ENCODE measurements at regions not wholly inside any gene's neighbourhood (a gene's known extent, or its start where the extent isn't known, plus 50 kb on each side); places are given as distances from the start of the nearest gene placed in this dataset.

DNA sequence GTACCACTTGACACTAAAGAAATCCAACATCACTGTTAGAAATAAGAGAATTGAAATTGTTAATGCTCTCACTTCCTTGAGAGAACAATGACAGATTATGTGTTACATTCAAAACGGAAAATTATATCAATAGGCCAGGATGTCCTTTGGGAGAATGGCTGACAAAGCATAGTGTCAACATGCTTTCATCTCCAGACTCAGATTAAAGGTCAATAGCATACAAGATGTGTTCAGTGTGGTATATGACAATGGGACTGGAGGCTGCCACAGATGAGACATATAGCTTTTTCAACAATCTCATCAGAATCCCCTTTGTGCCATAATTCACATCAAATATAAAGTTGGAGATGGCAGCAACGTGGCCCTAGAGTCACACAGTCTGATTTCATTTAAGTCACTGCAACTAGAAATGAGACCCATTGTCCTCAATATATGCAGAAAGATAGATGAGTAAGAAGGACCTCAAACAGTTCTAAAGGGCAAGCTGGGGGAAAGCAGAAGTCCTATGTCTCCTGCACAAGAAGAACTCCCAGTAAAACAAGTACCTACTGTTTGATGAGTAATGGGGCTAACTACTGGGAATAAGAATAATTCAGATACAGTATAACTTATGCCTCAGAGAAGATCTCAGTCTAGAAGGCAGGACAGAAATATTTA lies 327.9 kb downstream of the TTLL7 start:
- H3K9me3 Mint-ChIP-seq, result peaks cover 4% of the 10 kb centered on the region
- no peak overlapping the region for H3K27ac Mint-ChIP-seq
- Histone ChIP-seq H3K4me3 (ENCODE audit: low read length) (no peak overlapping the region), H3K36me3 (ENCODE audit: insufficient read depth, low read length) (no peaks in the 10 kb centered on the region), H3K4me1 (ENCODE audit: insufficient read depth, low read length) (no peaks in the 10 kb centered on the region), H3K9me3 (ENCODE audit: control insufficient read depth in 1 of 2, insufficient read depth in 1 of 2, low read length in 2 of 2) (peaks cover 0 to 4% of the 10 kb centered on the region in 2 experiments), H3K27ac (ENCODE audit: low read depth in 1 of 2, low read length in 2 of 2) (no peak overlapping the region), H3K27me3 (ENCODE audit: control insufficient read depth in 1 of 2, insufficient read depth in 2 of 2, low read length in 2 of 2) (no peaks in the 10 kb centered on the region)
- POLR2A ChIA-PET, result no interaction called here
- H3K4me3 Mint-ChIP-seq, result no peak overlapping the region
- CTCF ChIA-PET, result no interaction called here
- H3K4me1 Mint-ChIP-seq (ENCODE audit: low read depth), result no peaks in the 10 kb centered on the region
- intact Hi-C loops (cut with DNase I, micrococcal nuclease), result no loop called here
- no peaks in the 10 kb centered on the region for H3K27me3 Mint-ChIP-seq
- ATAC-seq (ENCODE audit: poor library complexity), result no peak
- no peak for TF ChIP-seq CTCF (IDR thresholded peaks at IDR 0.05)
- no peak for DNase-seq
- no peaks in the 10 kb centered on the region for H3K36me3 Mint-ChIP-seq (ENCODE audit: low read depth)

GRCh38 chr1:83641796-83642443 lies 357.0 kb downstream of the TTLL7 start:
- no peaks in the 10 kb centered on the region for H3K27me3 Mint-ChIP-seq
- CTCF ChIA-PET, result no interaction called here
- no peak overlapping the region for H3K4me3 Mint-ChIP-seq
- POLR2A ChIA-PET, result no interaction called here
- H3K27me3 ChIP-seq (ENCODE audit: control insufficient read depth in 1 of 2, insufficient read depth in 2 of 2, low read length in 2 of 2), result no peaks in the 10 kb centered on the region
- H3K27ac Mint-ChIP-seq, result no peak overlapping the region
- H3K9me3 ChIP-seq (ENCODE audit: control insufficient read depth in 1 of 2, insufficient read depth in 1 of 2, low read length in 2 of 2), result no peaks in the 10 kb centered on the region
- H3K4me3 ChIP-seq (ENCODE audit: low read length), result no peak overlapping the region
- intact Hi-C loops (cut with DNase I, micrococcal nuclease), result no loop called here
- DNase-seq (no peak), ATAC-seq (ENCODE audit: poor library complexity) (no peak)
- H3K36me3 Mint-ChIP-seq (ENCODE audit: low read depth), result no peaks in the 10 kb centered on the region
- no peaks in the 10 kb centered on the region for H3K4me1 ChIP-seq (ENCODE audit: insufficient read depth, low read length)
- no peak for TF ChIP-seq CTCF (IDR thresholded peaks at IDR 0.05)
- H3K4me1 Mint-ChIP-seq (ENCODE audit: low read depth), result peaks cover 11% of the 10 kb centered on the region
- H3K36me3 ChIP-seq (ENCODE audit: insufficient read depth, low read length), result no peaks in the 10 kb centered on the region
- H3K27ac ChIP-seq (ENCODE audit: low read depth in 1 of 2, low read length in 2 of 2), result no peak overlapping the region
- no peaks in the 10 kb centered on the region for H3K9me3 Mint-ChIP-seq

DNA sequence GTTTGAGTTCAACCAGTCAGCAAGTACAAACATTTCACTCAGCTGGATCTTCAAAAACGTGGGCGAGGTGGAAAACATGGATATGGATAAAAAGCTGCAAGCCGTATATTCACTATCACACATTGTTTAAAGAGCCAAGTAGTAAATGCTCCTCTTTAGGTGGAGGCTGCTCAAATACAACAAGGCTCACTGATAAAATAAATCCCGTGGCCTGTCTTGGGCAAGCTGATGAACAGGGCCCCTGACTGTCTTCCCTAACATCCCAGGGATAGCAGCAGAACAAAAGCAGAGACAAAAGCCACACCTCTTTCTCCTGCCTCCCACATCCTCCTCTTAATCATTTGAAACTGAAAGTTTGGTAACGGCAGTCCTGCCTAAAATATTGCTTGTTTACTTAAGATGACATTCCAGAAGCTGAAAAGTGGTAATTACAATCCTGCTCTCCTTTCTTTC lies 357.7 kb downstream of the TTLL7 start:
- Histone ChIP-seq H3K4me1 (ENCODE audit: insufficient read depth, low read length) (no peaks in the 10 kb centered on the region), H3K36me3 (ENCODE audit: insufficient read depth, low read length) (no peaks in the 10 kb centered on the region), H3K4me3 (ENCODE audit: low read length) (no peak overlapping the region), H3K9me3 (ENCODE audit: control insufficient read depth in 1 of 2, insufficient read depth in 1 of 2, low read length in 2 of 2) (no peaks in the 10 kb centered on the region), H3K27me3 (ENCODE audit: control insufficient read depth in 1 of 2, insufficient read depth in 2 of 2, low read length in 2 of 2) (no peaks in the 10 kb centered on the region), H3K27ac (ENCODE audit: low read depth in 1 of 2, low read length in 2 of 2) (no peak overlapping the region)
- Mint-ChIP-seq H3K4me1 (ENCODE audit: low read depth) (peaks cover 11% of the 10 kb centered on the region), H3K36me3 (ENCODE audit: low read depth) (no peaks in the 10 kb centered on the region), H3K9me3 (no peaks in the 10 kb centered on the region), H3K4me3 (no peak overlapping the region), H3K27me3 (no peaks in the 10 kb centered on the region), H3K27ac (no peak overlapping the region)
- CTCF ChIA-PET, result no interaction called here
- intact Hi-C loops (cut with DNase I, micrococcal nuclease), result no loop called here
- ATAC-seq (ENCODE audit: poor library complexity) (no peak), DNase-seq (no peak)
- no peak for TF ChIP-seq CTCF (IDR thresholded peaks at IDR 0.05)
- POLR2A ChIA-PET, result no interaction called here
